ENCODE measurements at regions not wholly inside any gene's neighbourhood (a gene's known extent, or its start where the extent isn't known, plus 50 kb on each side); places are given as distances from the start of the nearest gene placed in this dataset.

- TF ChIP-seq EZH2phosphoT487 (IDR thresholded peaks at IDR 0.05; ENCODE audit: borderline replicate concordance, low read depth), result no peak
- no peak for TF ChIP-seq CTCF (IDR thresholded peaks at IDR 0.05)
- no peak for TF ChIP-seq FOSL2 (IDR thresholded peaks at IDR 0.05; ENCODE audit: borderline replicate concordance, low read depth)
- no peak for TF ChIP-seq SIN3A (IDR thresholded peaks at IDR 0.05; ENCODE audit: borderline replicate concordance, low read depth, low read length)
- no peak for TF ChIP-seq GABPA (IDR thresholded peaks at IDR 0.05; ENCODE audit: low read depth)
- no peak for TF ChIP-seq USF2 (IDR thresholded peaks at IDR 0.05; ENCODE audit: borderline replicate concordance, low read depth, low read length)
- no peak for TF ChIP-seq REST (IDR thresholded peaks at IDR 0.05; ENCODE audit: low read depth, low read length)
Observed at GRCh38 chr6:44003345-44004061, 123.7 kb downstream of the MRPL14 start.

Data from SK-N-SH (cell line).